B cell (primary cell): ENCODE measurements at regions not wholly inside any gene's neighbourhood (a gene's known extent, or its start where the extent isn't known, plus 50 kb on each side); places are given as distances from the start of the nearest gene placed in this dataset.

Experiments
- CTCF ChIP-seq: fragments of 200-600 bp; IDR thresholded peaks from one replicate; pipeline ENCODE4 v1.8.0; 2022; ENCODE audit warnings: antibody characterized with exemption, mild to moderate bottlenecking
- EZH2 ChIP-seq: IDR thresholded peaks from 2 replicates; pipeline ENCODE4 v1.6.1; 2012; ENCODE audit warnings: borderline replicate concordance, low read depth, mild to moderate bottlenecking, moderate library complexity, low read length; ENCODE audit not compliant: insufficient read depth, poor library complexity, severe bottlenecking

GRCh38 chr16:86227801-86228200, 282.5 kb upstream of the FOXF1 start:
- no peak for TF ChIP-seq CTCF
- no peak for TF ChIP-seq EZH2
